Fibroblast of skin of left quadriceps (primary cell): ENCODE measurements at regions not wholly inside any gene's neighbourhood (a gene's known extent, or its start where the extent isn't known, plus 50 kb on each side); places are given as distances from the start of the nearest gene placed in this dataset.
"Not testable (repeated sequence)": the region's sequence is repeated elsewhere in the genome, so short reads cannot be mapped to it uniquely, and the experiment has no call there.

Experiments used
- DNase-seq, 2 experiments: peaks; one replicate each; pipeline ENCODE4 v3.0.0-alpha.2; 2013; ENCODE audit warnings: low read depth in 2 of 2

- DNase-seq: no peak
Observed at GRCh38 chr16:60810250-60810649, 1226.0 kb downstream of the CDH8 start.

GRCh38 chr16:60792437-60792836, 1243.8 kb downstream of the CDH8 start:
- no peak for DNase-seq

DNA sequence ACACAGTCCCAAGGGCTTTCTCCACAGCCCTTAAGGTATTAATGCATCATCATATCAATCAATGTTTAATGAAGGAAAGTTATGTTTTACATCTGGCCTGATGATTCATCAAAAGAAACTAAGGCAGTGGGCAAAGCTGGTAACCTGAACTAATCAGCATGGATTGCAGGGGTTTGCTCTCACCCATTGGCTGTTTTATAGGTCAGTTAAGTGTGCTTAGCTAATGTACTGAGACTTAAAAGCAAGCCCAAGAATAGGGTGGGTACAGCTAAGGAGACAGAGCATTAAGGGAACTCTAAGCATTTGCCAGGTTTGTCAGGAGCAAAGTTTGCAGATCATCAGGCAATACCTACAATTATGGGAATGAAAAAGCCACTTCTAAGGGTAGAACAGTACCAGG, 1247.6 kb downstream of the CDH8 start:
- DNase-seq: no peak

DNA sequence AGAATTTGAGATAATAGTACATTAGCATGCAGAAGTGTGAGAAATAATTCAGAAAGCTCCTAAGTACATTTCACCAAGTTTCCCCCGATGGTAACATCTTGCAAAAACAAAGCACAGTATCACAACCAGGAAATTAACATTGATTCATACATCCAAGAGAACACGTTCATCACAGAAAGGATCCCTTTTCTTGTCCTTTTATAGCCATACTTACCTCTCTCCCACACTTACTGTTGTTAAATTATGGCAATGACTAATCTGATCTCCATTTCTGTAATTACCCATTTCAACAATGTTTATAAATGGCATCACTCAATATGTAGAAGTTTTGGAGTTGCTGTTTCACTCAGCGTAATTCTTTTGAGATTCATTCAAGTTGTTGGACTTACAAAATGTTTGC, 1260.0 kb downstream of the CDH8 start:
- DNase-seq: peak; percentile 65 to 69

DNA sequence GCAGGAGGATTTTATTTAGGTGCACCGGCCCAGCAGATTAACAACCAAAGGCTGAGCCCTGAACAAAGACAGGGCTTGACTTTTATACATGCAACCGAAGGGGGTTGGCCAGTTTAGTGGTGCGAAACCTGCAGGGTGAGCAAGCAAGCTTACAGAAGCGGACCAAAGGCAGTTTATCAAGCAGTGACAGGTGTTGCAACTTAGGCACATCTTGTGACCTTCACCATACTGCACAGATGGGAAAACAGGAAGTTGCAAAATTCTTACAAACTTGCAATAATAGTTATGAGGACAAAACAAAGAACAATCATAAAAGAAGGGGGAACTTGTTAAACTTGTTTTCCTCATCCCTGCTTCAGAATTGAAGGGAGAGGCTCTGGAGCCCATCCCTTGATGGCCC, 1265.1 kb downstream of the CDH8 start:
- no peak for DNase-seq

- DNase-seq: not testable (repeated sequence)
Observed at GRCh38 chr16:60770384-60770783, 1265.9 kb downstream of the CDH8 start.

GRCh38 chr16:60763869-60764268, 1272.4 kb downstream of the CDH8 start:
- no peak for DNase-seq

DNA sequence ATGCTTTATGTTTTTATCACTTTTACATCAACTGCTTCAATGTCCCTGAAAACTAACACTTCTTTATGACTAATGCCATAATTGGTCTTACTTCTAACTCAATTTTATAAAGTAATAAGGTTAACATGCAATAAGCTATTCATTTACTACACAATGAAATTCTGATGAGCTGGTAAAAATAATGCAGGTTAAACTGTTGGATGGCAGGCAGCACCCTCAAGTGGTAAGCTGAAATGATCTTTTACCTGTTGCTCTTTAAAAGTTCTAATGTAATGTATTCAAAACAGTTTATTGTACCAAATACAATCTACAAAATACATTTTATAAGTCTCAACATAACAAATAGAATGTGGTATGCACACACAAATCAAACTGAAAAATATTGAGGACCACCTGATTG, 1280.3 kb downstream of the CDH8 start:
- no peak for DNase-seq

DNA sequence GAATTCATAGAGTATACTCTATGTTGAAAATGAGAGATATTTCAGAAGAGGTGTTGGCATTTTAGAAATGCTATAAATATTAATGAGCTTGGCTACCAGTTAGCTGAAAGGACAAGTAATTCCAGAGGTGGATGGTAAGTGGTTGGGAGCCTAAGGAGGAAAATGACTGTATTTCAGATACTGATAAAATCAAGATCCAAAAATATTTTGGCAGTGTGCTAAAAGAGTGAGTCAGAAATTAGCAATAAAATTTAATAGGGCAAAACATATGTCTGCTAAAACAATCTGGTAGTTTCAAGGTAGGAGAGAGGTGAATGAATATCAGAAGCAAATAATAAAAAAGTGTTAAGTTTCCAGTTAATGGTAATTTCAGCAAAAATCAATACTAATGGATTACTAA, 1287.9 kb downstream of the CDH8 start:
- peak in 1 of 2 experiments; percentile 54 for DNase-seq

DNA sequence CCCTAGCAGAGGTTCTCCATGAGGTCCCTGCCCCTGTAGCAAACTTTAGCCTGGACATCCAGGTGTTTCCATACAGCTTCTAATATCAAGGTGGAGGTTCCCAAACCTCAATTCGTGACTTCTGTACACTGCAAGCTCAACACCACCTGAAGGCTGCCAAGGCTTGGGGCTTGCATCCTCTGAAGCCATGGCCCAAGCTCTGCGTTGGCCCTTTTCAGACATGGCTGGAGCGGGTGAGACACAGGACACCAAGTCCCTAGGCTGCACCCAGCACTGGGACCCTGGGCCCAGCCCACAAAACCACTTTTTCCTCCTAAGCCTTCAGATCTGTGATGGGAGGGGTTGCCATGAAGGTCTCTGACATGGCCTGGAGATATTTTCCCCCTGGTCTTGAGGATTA, 1292.0 kb downstream of the CDH8 start:
- DNase-seq: no peak

DNA sequence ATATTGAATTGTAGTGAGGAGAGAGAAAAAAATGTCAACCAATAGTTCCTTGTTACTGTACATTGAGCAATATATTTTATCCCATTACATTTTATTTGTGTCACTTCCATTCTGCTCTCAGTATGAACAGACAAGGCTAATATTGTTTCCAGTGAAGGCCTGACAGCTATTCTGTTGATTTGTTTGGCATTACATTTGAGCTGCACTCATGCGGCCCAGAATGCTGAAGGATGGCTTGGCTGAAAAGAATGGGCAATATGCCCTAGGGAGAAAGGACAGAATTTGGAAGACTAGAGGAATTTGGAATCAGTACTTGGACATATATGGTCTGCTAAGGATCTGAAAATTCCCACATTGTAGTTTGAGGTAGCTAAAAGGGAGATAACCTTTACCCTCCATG, 1294.4 kb downstream of the CDH8 start:
- no peak for DNase-seq

DNA sequence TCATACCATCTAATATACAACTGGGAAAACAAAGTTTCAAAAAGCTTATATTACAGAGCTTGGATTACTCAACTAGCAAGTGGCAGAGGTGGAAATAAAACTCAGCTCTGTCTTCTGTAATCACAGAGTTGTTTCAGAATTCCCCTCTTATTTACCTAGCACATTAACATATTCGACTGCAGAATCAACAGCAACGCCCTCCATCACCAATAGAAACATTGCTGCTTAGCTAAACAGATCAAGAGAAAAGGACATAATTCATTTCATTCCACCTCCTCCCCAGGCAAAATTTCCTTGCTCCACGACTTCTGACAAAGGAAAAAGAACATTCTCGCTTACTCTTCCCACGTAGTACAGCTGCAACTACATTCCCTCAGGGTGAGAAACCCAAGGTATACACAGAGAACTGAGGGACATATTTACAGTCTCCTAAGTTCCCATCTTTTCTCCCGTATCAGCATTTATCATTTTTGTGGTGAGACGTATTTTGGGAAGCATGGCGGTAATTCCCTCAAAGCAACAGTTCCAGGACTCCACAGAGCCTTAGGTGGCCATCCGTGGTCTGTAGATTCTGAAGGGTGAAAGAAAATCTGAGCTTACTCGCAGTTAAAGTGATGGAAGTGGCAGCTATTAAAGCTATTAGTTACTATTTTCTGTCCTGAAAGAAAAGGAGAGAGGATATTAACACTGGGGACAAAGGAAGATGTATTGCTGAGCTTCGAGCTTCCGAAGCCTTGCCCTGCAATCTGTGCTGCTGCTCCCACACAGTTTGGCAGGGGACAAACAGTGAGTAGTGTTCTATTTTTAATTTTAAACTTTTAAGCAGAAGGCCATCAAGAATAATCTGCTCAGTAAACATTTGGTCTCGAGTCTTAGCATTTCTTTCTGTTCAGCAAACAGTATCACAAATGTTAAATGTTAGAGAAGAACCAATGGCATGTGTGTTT, 1296.2 kb downstream of the CDH8 start:
- no peak for DNase-seq

DNA sequence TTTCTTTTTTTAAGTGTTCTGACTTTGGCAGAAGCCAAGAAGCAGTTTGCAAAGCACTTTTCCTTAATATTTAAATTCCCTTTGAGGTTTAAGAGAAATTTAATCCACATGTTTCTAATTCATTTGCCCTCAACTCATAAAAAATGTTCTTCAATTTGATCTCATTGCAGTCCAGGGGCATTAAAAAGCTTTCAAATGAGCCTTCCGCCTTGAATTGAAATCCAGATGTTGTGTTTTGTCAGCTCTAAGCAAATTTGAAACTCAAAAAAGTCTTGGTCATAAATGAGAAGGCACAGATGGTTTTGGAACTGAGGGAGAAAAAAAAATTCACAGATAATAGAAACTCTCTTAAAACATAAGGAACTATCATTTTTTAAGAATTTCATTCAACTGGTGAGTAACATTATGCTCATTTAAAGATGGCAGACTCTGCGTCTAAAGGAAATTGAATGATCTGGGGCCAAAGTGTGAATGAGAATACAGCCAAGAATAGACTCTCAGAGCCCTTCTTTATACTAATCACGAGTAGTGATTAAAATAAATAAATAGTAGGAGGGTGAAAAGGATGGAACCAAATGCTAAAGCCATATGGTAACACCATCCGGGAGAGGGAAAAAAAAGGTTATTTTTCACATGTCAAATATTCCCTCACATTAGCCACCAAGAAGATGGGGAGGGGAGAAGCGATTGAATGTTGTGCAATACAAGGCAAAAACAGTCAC, 1304.7 kb downstream of the CDH8 start:
- DNase-seq: peak; percentile 30 to 44

GRCh38 chr16:60729051-60729450, 1307.2 kb downstream of the CDH8 start:
- peak; percentile 20 to 29 for DNase-seq

- DNase-seq: peak; percentile 23 to 32
Observed at GRCh38 chr16:60727851-60728250, 1308.4 kb downstream of the CDH8 start.

DNA sequence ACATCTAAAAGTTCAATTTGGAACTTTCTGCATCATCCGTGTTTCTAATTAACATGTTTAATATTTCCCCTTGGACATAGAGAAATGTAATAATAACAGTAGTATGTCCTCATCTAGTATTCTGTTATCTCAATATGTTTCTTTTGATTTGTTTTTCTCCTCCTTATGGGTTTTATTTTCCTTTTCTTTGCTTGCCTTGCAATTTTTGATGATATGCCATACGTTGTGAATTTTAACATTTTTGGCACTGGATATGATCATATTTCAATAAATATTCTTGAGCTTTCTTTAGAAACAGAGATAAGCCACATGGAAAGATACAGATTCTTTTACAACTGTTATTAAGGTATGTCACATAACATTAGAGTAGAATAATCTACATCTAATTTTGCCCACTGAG, 1316.2 kb downstream of the CDH8 start:
- DNase-seq: no peak

DNA sequence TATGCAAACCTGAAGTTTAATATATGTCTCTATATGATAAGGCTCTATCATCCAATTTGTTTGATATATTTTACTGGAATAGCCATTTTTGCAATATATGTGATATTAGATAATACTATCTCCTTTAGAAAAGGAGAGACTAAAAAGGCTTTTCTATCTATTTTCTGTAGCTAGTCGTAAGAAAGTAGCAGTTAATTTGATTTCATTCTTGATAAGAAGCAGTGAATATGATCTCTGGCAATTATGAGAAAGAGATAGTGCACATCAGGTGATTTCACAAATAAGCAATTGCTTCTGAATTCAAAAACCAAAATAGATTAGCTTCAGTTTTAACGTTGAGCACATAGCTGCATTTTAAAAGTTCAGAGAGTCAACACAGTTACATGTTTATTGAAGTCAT, 1318.4 kb downstream of the CDH8 start:
- DNase-seq: no peak

DNA sequence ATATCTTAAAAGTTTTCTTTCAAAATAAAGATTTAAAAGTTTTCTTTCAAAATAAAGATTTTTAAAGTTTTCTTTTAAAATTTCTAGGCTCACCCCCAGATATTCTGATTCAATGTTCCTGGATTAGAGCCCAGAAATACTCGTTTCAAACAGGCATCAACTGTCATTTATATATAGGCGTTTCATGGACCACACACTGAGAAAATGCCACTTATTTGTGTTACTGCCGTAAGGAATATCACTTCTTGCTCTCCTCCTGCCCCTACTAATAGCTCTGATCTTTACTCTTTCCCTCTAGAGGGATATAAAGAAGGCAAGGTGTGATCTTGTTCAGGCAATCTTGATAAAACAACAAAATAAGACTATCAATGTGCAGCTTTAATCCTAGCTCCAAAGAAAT, 1324.1 kb downstream of the CDH8 start:
- no peak for DNase-seq

DNA sequence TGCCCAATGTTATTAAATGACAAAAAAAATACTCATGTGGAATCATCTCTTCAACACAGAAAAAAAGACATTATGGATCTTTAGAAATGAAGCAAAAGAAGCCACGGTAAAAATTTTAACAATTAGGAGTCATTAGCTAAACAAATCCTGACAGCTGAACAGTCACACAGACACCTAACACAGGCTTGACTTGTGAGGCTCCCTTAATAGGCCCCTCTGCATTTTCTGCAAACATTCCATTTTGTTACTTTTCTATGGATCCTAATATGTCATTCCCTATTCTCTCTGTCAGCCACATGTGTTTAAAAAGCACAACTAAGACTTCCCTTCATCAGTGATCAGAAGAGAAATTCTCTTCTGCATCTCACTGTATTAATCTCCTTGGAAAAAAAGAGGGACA, 1331.5 kb downstream of the CDH8 start:
- DNase-seq: no peak

- no peak for DNase-seq
Observed at GRCh38 chr16:60703096-60703495, 1333.1 kb downstream of the CDH8 start.

GRCh38 chr16:60686824-60687223, 1349.4 kb downstream of the CDH8 start:
- no peak for DNase-seq

- DNase-seq: no peak
Observed at GRCh38 chr16:60684002-60684401, 1352.2 kb downstream of the CDH8 start.

- DNase-seq: no peak
Observed at GRCh38 chr16:60682219-60682618, 1354.0 kb downstream of the CDH8 start.
